ENCODE measurements at regions not wholly inside any gene's neighbourhood (a gene's known extent, or its start where the extent isn't known, plus 50 kb on each side); places are given as distances from the start of the nearest gene placed in this dataset.

DNA sequence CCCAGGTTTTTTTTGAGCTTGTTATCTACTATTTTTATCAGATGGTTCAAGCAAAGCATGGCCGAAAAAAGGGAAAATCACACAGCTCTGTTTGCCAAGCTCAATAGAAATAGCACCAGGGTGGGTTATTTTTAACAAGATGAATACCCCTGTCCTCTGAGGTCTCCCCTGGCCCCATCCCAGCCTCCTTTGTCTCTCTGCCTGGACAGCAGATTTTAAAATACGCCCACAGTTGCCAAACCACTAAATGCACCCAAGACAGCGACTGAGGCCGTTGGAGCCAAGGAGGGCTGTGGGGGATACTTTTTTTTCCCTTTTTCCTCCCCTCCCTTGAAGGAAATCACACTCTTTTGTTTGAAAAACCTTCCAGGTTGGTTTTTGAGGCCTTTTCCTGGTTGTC lies 106.6 kb downstream of the VEGFA start:
- no peaks in the 10 kb centered on the region for H3K4me1 ChIP-seq (ENCODE audit: control insufficient read depth, insufficient read depth, low read length)
- RAD21 ChIA-PET (ENCODE audit: unreplicated experiment) = no interaction called here
- FAIRE-seq (no peak), ATAC-seq (no peak), DNase-seq (ENCODE audit: low read depth, low spot score) (no peak)
- intact Hi-C loops (cut with micrococcal nuclease; ENCODE audit: unreplicated experiment) (no loop called here), in situ Hi-C loops (cut with MboI) (no loop called here)
- H3K4me3 ChIP-seq = no peak overlapping the region
- H4K20me1 ChIP-seq (ENCODE audit: control insufficient read depth, insufficient read depth) = no peaks in the 10 kb centered on the region
- H3K79me2 ChIP-seq (ENCODE audit: control insufficient read depth, insufficient read depth, low read length) = no peaks in the 10 kb centered on the region
- POLR2A ChIA-PET = interaction anchor here (0.5 to 1.2 kb wide), 2 partner anchors 9 to 320 kb away, joined by 3 to 4 read pairs; no protein-coding TSS in a partner anchor
- H3K9me3 ChIP-seq (replicated peaks; ENCODE audit: control insufficient read depth, insufficient read depth, low read length) = no peaks in the 10 kb centered on the region
- SMC1A ChIA-PET (ENCODE audit: uncharacterized antibody, unreplicated experiment) = interaction anchor here (1.7 kb wide), 1 partner anchor 25 kb away, joined by 4 read pairs; no protein-coding TSS in a partner anchor
- TF ChIP-seq TCF7 (IDR thresholded peaks at IDR 0.05; ENCODE audit: borderline replicate concordance) (no peak), POLR2AphosphoS2 (IDR thresholded peaks at IDR 0.05; ENCODE audit: low read depth, low read length) (no peak), CBX3 (IDR thresholded peaks at IDR 0.05; ENCODE audit: borderline replicate concordance, low read depth) (no peak), CHD2 (IDR thresholded peaks at IDR 0.05; ENCODE audit: borderline replicate concordance, low read depth, low read length) (no peak), NR2C2 (IDR thresholded peaks at IDR 0.05; ENCODE audit: borderline replicate concordance, control insufficient read depth, insufficient read length, low read depth) (no peak)
- TF ChIP-seq, protein P1, sequence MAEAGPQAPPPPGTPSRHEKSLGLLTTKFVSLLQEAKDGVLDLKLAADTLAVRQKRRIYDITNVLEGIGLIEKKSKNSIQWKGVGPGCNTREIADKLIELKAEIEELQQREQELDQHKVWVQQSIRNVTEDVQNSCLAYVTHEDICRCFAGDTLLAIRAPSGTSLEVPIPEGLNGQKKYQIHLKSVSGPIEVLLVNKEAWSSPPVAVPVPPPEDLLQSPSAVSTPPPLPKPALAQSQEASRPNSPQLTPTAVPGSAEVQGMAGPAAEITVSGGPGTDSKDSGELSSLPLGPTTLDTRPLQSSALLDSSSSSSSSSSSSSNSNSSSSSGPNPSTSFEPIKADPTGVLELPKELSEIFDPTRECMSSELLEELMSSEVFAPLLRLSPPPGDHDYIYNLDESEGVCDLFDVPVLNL (IDR thresholded peaks at IDR 0.05; ENCODE audit: low read depth, low read length) = no peak
- TF ChIP-seq, protein P2, sequence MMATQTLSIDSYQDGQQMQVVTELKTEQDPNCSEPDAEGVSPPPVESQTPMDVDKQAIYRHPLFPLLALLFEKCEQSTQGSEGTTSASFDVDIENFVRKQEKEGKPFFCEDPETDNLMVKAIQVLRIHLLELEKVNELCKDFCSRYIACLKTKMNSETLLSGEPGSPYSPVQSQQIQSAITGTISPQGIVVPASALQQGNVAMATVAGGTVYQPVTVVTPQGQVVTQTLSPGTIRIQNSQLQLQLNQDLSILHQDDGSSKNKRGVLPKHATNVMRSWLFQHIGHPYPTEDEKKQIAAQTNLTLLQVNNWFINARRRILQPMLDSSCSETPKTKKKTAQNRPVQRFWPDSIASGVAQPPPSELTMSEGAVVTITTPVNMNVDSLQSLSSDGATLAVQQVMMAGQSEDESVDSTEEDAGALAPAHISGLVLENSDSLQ (IDR thresholded peaks at IDR 0.05) = no peak
- TF ChIP-seq, protein P3, sequence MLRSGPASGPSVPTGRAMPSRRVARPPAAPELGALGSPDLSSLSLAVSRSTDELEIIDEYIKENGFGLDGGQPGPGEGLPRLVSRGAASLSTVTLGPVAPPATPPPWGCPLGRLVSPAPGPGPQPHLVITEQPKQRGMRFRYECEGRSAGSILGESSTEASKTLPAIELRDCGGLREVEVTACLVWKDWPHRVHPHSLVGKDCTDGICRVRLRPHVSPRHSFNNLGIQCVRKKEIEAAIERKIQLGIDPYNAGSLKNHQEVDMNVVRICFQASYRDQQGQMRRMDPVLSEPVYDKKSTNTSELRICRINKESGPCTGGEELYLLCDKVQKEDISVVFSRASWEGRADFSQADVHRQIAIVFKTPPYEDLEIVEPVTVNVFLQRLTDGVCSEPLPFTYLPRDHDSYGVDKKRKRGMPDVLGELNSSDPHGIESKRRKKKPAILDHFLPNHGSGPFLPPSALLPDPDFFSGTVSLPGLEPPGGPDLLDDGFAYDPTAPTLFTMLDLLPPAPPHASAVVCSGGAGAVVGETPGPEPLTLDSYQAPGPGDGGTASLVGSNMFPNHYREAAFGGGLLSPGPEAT (IDR thresholded peaks at IDR 0.05; ENCODE audit: low read depth) = no peak
- 39% methylated on average over 4 of the region's 4 CpGs for WGBS (ENCODE audit: insufficient coverage, insufficient replicate concordance, low lambda C conversion rate, missing lambda C conversion rate)
- H3K9ac ChIP-seq (ENCODE audit: control insufficient read depth, insufficient read depth, low read length) = no peak overlapping the region
- no peaks in the 10 kb centered on the region for H3K36me3 ChIP-seq (ENCODE audit: control insufficient read depth in 2 of 2, insufficient read depth in 2 of 2, low read length in 1 of 2)
- H3K27me3 ChIP-seq (replicated peaks in 1 of 2; ENCODE audit: control insufficient read depth in 2 of 2, insufficient read depth in 2 of 2, low read length in 1 of 2) = no peaks in the 10 kb centered on the region
- H3K4me2 ChIP-seq (ENCODE audit: control insufficient read depth, insufficient read depth) = no peak overlapping the region
- no peak overlapping the region for H2AFZ ChIP-seq (ENCODE audit: control insufficient read depth, low read depth, low read length)
- BruUV-seq (replicated peaks) = no TSS peak
- no peak overlapping the region for H3K27ac ChIP-seq (ENCODE audit: control insufficient read depth, insufficient read depth)
- CTCF ChIA-PET = no interaction called here
